Stimulated activated CD4-positive, alpha-beta T cell treated with anti-CD3 and anti-CD28 coated beads, Interleukin-2, amount 100 ng/mL, for 24 hours (primary cell): ENCODE measurements at regions not wholly inside any gene's neighbourhood (a gene's known extent, or its start where the extent isn't known, plus 50 kb on each side); places are given as distances from the start of the nearest gene placed in this dataset.
"Not testable (repeated sequence)": the region's sequence is repeated elsewhere in the genome, so short reads cannot be mapped to it uniquely, and the experiment has no call there.

ENCODE experiments used
- DNase-seq, 2 donors: peaks; one replicate each; pipeline ENCODE4 v3.0.0-alpha.2; 2020

- no peak for DNase-seq
These were observed 377.3 kb upstream of the NFIA start for GRCh38 chr1:60705026-60705425.

- no peak for DNase-seq
These were observed 379.2 kb upstream of the NFIA start for GRCh38 chr1:60703155-60703554.

GRCh38 chr1:60699325-60699724, 383.0 kb upstream of the NFIA start:
- DNase-seq, result no peak

GRCh38 chr1:60697204-60697994, 385.0 kb upstream of the NFIA start:
- DNase-seq, result no peak

- DNase-seq, result no peak
These were observed 385.8 kb upstream of the NFIA start for GRCh38 chr1:60696512-60696911.

GRCh38 chr1:60695716-60696171, 386.6 kb upstream of the NFIA start:
- DNase-seq, result no peak

- DNase-seq, result no peak
These were observed 387.4 kb upstream of the NFIA start for GRCh38 chr1:60694980-60695379.

GRCh38 chr1:60692031-60692430, 390.3 kb upstream of the NFIA start:
- no peak for DNase-seq

- not testable (repeated sequence) for DNase-seq
These were observed 394.1 kb upstream of the NFIA start for GRCh38 chr1:60688221-60688620.

- no peak for DNase-seq
These were observed 401.1 kb upstream of the NFIA start for GRCh38 chr1:60681095-60681860.

GRCh38 chr1:60679524-60680375, 402.6 kb upstream of the NFIA start:
- DNase-seq, result no peak

- no peak for DNase-seq
These were observed 403.6 kb upstream of the NFIA start for GRCh38 chr1:60678802-60679201.

- no peak for DNase-seq
These were observed 404.0 kb upstream of the NFIA start for GRCh38 chr1:60678391-60678790.

- DNase-seq, result no peak
These were observed 409.9 kb upstream of the NFIA start for GRCh38 chr1:60672449-60672848.

GRCh38 chr1:60670302-60670701, 412.1 kb upstream of the NFIA start:
- no peak for DNase-seq

- no peak for DNase-seq
These were observed 413.8 kb upstream of the NFIA start for GRCh38 chr1:60668585-60668984.

GRCh38 chr1:60665311-60665710, 417.1 kb upstream of the NFIA start:
- no peak for DNase-seq

GRCh38 chr1:60664086-60664625, 418.2 kb upstream of the NFIA start:
- no peak for DNase-seq

GRCh38 chr1:60662486-60663044, 419.8 kb upstream of the NFIA start:
- DNase-seq, result no peak

- no peak for DNase-seq
These were observed 424.4 kb upstream of the NFIA start for GRCh38 chr1:60657926-60658325.

- DNase-seq, result no peak
These were observed 426.5 kb upstream of the NFIA start for GRCh38 chr1:60655679-60656355.

GRCh38 chr1:60640033-60640551, 442.3 kb upstream of the NFIA start:
- DNase-seq, result not testable (repeated sequence)
